HL-60 (cell line): ENCODE measurements at regions not wholly inside any gene's neighbourhood (a gene's known extent, or its start where the extent isn't known, plus 50 kb on each side); places are given as distances from the start of the nearest gene placed in this dataset.

ENCODE experiments used
- DNase-seq, 2 experiments: peaks; one replicate each; pipeline ENCODE4 v3.0.0-alpha.2; 2010 to 2020; ENCODE audit warnings: low read depth in 1 of 2, low spot score in 1 of 2
- H3K27ac ChIP-seq: fragments of 250-450 bp; sonication (Bioruptor Pico); replicated peaks from 2 replicates; pipeline ENCODE4 v1.5.1; 2020; ENCODE audit warnings: mild to moderate bottlenecking, moderate library complexity
- H3K27me3 ChIP-seq: fragments of 250-450 bp; sonication (Bioruptor Pico); 2 replicates; pipeline ENCODE4 v1.5.1; 2021; ENCODE audit warnings: mild to moderate bottlenecking, moderate library complexity; ENCODE audit not compliant: insufficient read depth, poor library complexity, severe bottlenecking
- H3K4me3 ChIP-seq: replicated peaks from 2 replicates; pipeline ENCODE4 v1.5.1; 2011; ENCODE audit warnings: mild to moderate bottlenecking, control low read depth, low read length; ENCODE audit not compliant: insufficient read depth
- CTCF ChIP-seq: IDR thresholded peaks from one replicate; pipeline ENCODE4 v1.5.1; 2011; ENCODE audit warnings: low read length, control low read depth, inconsistent platforms; ENCODE audit not compliant: insufficient read depth
- GABPA ChIP-seq: IDR thresholded peaks from 2 replicates; pipeline ENCODE4 v1.6.1; 2012; ENCODE audit warnings: low read depth
- POLR2AphosphoS5 ChIP-seq: IDR thresholded peaks from 2 replicates; pipeline ENCODE4 v1.6.1; 2012; ENCODE audit warnings: low read depth
- REST ChIP-seq: IDR thresholded peaks from 2 replicates; pipeline ENCODE4 v1.6.1; 2012; ENCODE audit warnings: low read depth; ENCODE audit not compliant: insufficient replicate concordance
- SPI1 ChIP-seq: IDR thresholded peaks from 2 replicates; pipeline ENCODE4 v1.6.1; 2012; ENCODE audit warnings: low read depth, mild to moderate bottlenecking, borderline replicate concordance

- TF ChIP-seq GABPA (no peak), CTCF (no peak), SPI1 (no peak), POLR2AphosphoS5 (no peak), REST (no peak)
- Histone ChIP-seq H3K4me3 (no peak overlapping the region), H3K27me3 (no peaks in the 10 kb centered on the region), H3K27ac (no peak overlapping the region)
- no peak for DNase-seq
Measured at GRCh38 chr13:61898207-61898606, 482.6 kb upstream of the PCDH20 start.

- no peak for DNase-seq
- Histone ChIP-seq H3K27me3 (no peaks in the 10 kb centered on the region), H3K27ac (no peak overlapping the region), H3K4me3 (no peak overlapping the region)
- TF ChIP-seq POLR2AphosphoS5 (no peak), GABPA (no peak), CTCF (no peak), REST (no peak), SPI1 (no peak)
Measured at GRCh38 chr13:61891401-61891800, 475.8 kb upstream of the PCDH20 start.

GRCh38 chr13:61884830-61885229 lies 469.2 kb upstream of the PCDH20 start:
- Histone ChIP-seq H3K27me3 (no peaks in the 10 kb centered on the region), H3K4me3 (no peak overlapping the region), H3K27ac (no peak overlapping the region)
- no peak for DNase-seq
- TF ChIP-seq CTCF (no peak), POLR2AphosphoS5 (no peak), GABPA (no peak), SPI1 (no peak), REST (no peak)
